SHP77 (cell line): ENCODE measurements at regions not wholly inside any gene's neighbourhood (a gene's known extent, or its start where the extent isn't known, plus 50 kb on each side); places are given as distances from the start of the nearest gene placed in this dataset.
"Not testable (repeated sequence)": the region's sequence is repeated elsewhere in the genome, so short reads cannot be mapped to it uniquely, and the experiment has no call there.

Source experiments
- DNase-seq, 2 experiments: peaks; one replicate each; lab custom pipeline; 2025; lab: John Stamatoyannopoulos, UW

DNA sequence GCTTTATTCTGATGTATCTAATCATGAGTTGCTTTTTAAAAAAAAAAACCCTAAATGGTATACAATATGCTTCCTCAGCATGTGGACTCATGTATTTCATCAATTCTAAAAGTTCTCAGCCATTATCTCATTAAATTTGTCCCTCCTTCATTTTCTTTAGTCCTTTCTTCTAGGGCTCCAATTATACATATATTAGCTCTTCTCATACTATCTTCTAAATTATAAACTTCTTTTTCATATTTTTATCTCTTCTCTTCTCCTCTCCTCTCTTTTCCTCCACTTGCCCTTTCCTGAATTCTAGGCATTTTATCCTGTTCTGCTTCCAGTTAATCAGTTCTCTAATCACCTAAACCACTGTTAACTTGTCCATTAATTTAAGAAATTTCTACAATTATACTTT is 55.0 kb upstream of the IL33 start:
- no peak for DNase-seq

GRCh38 chr9:6153425-6153824 is 62.2 kb upstream of the IL33 start:
- DNase-seq = no peak

DNA sequence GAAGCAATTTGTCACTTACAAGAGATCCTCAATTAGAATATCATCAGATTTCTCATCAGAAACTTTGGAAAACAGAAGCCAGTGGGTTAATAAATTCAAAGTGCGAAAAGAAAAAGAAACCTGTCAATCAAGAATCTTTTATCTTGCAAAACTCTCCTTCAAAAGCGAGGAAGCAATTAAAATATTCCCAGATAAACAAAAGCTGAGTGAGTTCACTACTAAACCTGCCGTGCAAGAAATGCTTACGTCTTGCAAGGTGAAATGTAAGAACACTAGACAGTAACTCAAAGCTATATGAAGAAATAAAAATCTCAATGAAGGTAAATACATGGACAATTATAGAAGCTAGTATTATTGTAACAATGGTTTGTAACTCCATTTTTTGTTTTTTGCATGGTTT is 62.8 kb upstream of the IL33 start:
- DNase-seq = no peak

GRCh38 chr9:6150483-6150882 is 65.1 kb upstream of the IL33 start:
- DNase-seq = peak; percentile 3 to 36

GRCh38 chr9:6149315-6149714 is 66.3 kb upstream of the IL33 start:
- no peak for DNase-seq

DNA sequence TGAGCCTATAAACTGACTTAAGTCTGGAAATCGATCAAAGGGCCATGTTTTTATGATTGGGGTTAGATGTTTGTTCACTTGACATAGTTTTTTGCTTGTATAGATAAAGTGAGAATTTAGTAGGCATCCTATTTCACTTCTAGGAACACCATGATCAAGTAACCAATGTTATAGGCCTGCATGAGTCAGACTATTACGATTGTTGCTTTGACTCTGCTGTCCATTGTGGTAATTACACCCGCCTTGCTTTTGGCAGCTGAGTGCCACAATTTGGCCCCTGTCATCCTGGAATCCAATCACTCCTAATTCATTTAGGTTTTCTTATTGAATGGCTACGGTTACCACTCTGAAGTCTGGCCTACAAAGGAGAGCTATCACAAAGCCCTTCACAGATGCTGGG is 67.8 kb upstream of the IL33 start:
- no peak for DNase-seq

DNA sequence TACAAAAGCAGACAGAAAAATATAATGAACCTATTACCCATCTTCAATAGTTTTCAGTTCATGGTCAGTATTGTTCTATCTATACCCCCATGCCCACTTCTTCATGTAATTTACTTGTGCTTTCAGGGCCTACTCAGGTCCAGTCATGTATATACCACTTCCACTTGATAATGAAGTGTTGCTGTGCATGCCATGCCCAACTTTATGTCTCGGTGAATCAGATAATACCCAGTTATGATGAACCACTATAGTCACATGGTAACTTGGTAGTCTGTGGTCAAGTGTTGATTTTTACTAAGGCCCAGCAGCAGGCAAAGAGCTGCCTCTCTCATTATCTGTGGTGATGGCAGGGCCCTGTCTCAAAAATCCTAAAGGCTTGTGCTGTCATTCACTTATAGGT is 70.7 kb upstream of the IL33 start:
- DNase-seq = no peak

GRCh38 chr9:6142799-6143454 is 72.7 kb upstream of the IL33 start:
- no peak for DNase-seq

- DNase-seq = not testable (repeated sequence)
Observed at GRCh38 chr9:6135780-6136179, 79.8 kb upstream of the IL33 start.

GRCh38 chr9:6134661-6135180 is 80.9 kb upstream of the IL33 start:
- DNase-seq = no peak

DNA sequence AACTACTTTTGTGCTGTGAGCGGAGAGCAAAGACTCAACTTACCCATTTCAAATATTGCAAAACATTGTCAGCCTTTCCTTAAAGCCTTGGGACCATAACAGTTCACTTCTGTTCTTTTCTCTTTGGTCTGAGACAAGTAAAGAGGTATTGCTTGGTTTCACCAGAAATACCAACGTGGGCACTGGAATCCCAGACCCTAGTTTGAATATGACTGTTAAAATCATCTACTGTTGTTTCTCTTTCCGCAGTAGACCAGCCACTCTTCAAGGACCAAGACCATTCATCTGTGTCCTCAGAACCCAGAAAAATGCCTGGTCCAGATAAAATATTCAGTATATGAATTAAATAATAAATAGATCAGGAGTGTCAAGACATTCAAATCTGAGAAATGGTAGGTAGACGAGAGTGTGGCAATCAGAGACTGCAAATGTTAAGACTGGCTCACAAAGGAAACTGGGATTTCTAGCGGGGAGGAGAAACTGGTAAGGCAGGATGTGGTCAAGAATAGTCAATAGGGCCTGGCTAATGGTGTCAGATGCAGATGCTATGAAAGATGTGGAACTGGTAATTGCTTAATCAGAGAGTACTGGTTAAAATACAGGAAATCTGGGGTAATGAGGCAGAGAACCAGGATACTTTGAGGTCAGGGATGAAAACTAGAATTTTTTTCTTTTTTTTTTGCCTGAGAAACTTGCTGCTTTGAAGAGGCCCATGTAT is 82.1 kb upstream of the IL33 start:
- no peak for DNase-seq

DNA sequence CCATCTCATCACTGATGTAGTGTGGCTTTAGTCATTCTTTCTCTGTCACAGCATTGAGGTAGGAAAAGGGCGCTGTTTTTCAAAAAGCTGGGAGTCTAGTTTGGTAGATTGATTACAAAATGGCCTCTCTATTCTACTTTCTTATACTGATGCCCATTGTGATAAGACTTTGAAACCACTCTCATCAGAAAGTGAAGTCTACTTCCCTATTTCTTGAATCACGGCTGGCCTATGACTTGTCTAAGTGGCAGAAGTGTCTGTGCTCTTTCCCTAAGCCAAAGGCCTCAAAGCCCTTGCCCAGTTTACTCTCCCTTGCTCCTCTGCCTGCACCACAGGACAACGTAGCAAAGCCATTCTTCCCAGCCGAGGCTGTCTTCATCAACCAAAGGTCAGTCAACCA is 83.0 kb upstream of the IL33 start:
- DNase-seq = no peak

DNA sequence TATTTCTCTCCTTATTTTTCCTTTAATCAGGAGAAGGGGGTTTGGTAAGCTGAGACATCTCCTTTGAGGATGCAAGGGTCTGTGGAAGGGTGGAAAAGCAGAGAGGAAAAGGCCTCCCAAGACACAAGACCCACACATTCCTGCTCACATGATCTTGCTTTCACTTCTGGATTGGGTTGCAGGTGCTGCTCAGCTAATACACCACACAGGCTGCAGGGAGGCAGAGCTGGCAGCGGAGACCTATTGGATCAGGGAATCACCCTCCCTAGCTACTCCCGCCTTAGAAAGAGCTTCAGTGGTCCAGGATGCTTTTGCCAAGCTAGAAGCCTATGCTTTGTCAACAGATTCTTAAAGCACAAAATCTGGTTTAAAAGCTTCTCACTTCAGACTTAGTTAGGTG is 87.6 kb upstream of the IL33 start:
- no peak for DNase-seq

DNA sequence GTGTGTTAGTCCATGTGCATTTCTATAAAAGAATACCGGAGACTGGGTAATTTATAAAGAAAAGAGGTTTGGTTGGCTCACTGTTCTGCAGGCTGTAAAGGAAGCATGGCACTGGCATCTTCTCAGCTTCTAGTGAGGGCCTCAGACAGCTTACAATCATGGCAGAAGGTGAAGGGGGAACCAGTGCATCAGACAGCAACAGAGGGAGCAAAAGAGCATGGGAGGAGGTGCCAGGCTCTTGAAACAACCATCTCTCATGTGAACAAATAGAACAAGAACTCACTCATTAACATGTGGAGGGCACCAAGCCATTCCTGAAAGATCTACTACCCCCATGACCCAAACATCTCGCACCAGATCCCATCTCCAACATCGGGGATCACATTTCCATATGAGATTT is 89.2 kb upstream of the IL33 start:
- no peak for DNase-seq

DNA sequence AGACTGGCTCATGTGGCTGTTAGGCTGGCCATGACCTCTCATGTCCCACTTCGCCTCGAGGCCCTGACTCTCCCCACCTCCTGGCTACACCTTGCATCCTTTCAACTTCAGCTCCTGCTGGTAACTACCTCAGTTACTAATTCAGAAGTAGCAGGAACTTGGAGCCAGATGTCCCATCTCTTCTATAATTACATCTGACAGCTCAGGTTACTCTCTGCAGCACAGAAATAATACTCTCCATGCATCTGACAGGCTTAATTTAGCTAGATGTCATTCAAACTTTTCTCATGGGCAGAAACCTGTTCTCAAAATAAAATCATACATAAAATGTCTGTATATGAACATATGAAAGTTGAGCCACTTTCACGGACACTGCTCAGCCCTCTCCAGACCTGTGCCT is 92.2 kb upstream of the IL33 start:
- no peak for DNase-seq

- DNase-seq = no peak
Observed at GRCh38 chr9:6121707-6122106, 93.9 kb upstream of the IL33 start.

DNA sequence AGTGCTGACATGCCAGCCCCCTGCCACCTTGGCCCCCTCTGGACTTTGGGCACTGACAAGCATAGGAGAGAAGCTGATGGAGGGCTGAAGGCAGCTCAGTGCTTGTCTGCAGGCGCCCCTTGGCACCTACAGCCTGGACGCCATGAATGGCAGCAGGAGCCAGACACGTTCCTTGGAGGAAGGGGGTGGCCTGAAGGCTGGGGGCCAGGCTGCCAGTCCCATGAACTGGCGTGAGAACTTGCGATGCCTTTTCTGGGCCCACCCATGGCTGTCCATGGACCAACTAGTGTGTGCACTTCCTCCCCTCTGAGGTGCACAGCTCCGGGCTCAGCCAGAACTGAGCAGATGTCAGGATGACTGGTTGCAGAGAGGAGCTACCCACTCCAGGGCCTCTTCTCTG is 99.0 kb upstream of the RANBP6 start:
- DNase-seq = no peak

DNA sequence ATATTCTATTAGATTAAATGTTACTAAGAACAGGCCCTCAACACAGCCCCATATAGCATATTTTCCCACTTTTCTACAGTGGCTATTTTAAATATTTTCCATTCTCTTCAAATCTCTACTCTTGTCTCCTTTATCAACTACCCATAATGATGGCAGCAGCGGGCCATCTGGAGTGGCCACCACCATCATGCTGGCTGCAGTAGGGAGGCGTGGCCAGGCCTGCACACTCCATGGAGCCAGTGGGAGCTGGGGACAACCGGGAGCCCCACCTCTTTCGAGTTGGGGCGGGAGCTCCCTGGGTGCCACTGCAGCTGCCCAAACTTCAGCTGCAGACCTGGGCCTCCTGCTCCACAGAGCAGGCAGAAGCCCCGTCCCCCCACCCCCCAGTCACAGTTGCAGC is 98.4 kb upstream of the RANBP6 start:
- no peak for DNase-seq

GRCh38 chr9:6113312-6113711 is 97.9 kb upstream of the RANBP6 start:
- DNase-seq = no peak

GRCh38 chr9:6109986-6110385 is 94.6 kb upstream of the RANBP6 start:
- no peak for DNase-seq

- no peak for DNase-seq
Observed at GRCh38 chr9:6109571-6109970, 94.1 kb upstream of the RANBP6 start.

- peak in 1 of 2 experiments; percentile 19 for DNase-seq
Observed at GRCh38 chr9:6106711-6107339, 91.4 kb upstream of the RANBP6 start.

GRCh38 chr9:6105738-6106137 is 90.3 kb upstream of the RANBP6 start:
- no peak for DNase-seq
